Chondrocyte (in vitro differentiated cells): ENCODE measurements at regions not wholly inside any gene's neighbourhood (a gene's known extent, or its start where the extent isn't known, plus 50 kb on each side); places are given as distances from the start of the nearest gene placed in this dataset.

Source experiments
- DNase-seq: peaks from one replicate; pipeline ENCODE4 v3.0.0; 2021; ENCODE audit warnings: mixed read lengths, low spot score
- H3K27ac Mint-ChIP-seq: one replicate; pipeline ENCODE4 v1.8.0; 2021; ENCODE audit warnings: mild to moderate bottlenecking, moderate library complexity, mixed read lengths; ENCODE audit not compliant: unreplicated experiment
- H3K27me3 Mint-ChIP-seq: 2 replicates; pipeline ENCODE4 v1.8.0; 2021; ENCODE audit warnings: low read depth, mixed read lengths
- H3K36me3 Mint-ChIP-seq: 2 replicates; pipeline ENCODE4 v1.8.0; 2021; ENCODE audit warnings: low read depth, mixed read lengths
- H3K4me1 Mint-ChIP-seq: 2 replicates; pipeline ENCODE4 v1.8.0; 2021; ENCODE audit warnings: low read depth, mild to moderate bottlenecking, mixed read lengths
- H3K4me3 Mint-ChIP-seq: one replicate; pipeline ENCODE4 v1.8.0; 2021; ENCODE audit warnings: mild to moderate bottlenecking, moderate library complexity, mixed read lengths; ENCODE audit not compliant: unreplicated experiment
- H3K9me3 Mint-ChIP-seq: 2 replicates; pipeline ENCODE4 v1.8.0; 2021; ENCODE audit warnings: low read depth, mixed read lengths
- TF ChIP-seq, protein P1 (sequence below): fragments of 200-600 bp; sonication (generic); IDR thresholded peaks from 2 replicates; pipeline ENCODE4 v1.5.0; 2021; ENCODE audit warnings: antibody characterized with exemption, mild to moderate bottlenecking, moderate library complexity

DNA sequence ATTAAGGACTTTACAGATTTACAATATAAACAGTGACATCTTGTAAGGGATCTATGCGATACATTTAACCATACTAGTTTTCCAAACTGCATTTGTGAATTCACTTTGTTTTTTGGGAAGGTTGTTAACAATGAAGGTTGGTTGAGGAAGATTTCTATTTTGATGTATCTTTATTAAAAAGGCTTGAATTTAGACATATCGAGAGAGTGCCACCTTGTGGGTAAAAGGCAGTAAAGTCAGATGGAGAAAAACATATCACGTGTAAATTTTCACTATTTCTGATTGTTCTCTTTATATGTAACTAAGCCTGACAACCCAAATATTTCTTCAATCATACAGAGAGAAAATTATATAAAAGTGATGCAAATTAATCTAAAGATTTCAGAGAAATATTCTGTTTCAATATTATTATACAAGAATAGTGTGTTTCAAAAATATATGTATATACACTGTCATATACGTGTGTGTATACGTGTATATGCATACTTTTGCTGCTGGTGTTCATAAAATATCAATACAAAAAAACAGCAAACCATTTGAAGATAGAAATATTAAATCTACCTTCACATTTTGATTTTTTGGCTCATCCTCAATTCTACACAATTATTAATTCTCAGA, 988.6 kb downstream of the SORCS1 start:
- Mint-ChIP-seq H3K4me3 (no peak overlapping the region), H3K4me1 (no peaks in the 10 kb centered on the region), H3K27ac (no peak overlapping the region), H3K36me3 (no peaks in the 10 kb centered on the region), H3K27me3 (peaks cover 6% of the 10 kb centered on the region), H3K9me3 (no peaks in the 10 kb centered on the region)
- DNase-seq = no peak
- TF ChIP-seq, protein P1, sequence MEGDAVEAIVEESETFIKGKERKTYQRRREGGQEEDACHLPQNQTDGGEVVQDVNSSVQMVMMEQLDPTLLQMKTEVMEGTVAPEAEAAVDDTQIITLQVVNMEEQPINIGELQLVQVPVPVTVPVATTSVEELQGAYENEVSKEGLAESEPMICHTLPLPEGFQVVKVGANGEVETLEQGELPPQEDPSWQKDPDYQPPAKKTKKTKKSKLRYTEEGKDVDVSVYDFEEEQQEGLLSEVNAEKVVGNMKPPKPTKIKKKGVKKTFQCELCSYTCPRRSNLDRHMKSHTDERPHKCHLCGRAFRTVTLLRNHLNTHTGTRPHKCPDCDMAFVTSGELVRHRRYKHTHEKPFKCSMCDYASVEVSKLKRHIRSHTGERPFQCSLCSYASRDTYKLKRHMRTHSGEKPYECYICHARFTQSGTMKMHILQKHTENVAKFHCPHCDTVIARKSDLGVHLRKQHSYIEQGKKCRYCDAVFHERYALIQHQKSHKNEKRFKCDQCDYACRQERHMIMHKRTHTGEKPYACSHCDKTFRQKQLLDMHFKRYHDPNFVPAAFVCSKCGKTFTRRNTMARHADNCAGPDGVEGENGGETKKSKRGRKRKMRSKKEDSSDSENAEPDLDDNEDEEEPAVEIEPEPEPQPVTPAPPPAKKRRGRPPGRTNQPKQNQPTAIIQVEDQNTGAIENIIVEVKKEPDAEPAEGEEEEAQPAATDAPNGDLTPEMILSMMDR = peak; percentile 83

DNA sequence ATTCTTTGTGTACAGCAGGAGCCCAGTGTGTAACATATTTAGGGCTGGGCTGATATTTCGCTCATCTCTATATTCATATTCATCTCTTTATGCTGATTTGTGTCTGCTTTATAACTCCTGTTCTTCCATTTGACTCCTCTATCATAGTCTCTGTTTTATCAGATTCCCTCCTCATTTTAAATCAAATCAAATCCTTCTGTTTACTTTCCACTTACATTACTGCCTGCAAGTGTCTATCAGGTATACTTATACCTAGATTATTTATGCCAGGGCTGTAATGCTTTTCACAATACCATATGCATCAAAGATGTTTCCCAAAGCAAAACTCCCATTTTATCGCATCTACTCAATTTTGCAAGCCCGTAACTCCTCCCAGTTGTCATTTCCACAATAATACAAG, 990.7 kb downstream of the SORCS1 start:
- no peaks in the 10 kb centered on the region for H3K36me3 Mint-ChIP-seq
- H3K9me3 Mint-ChIP-seq = no peaks in the 10 kb centered on the region
- no peak overlapping the region for H3K27ac Mint-ChIP-seq
- peaks cover 7% of the 10 kb centered on the region for H3K27me3 Mint-ChIP-seq
- TF ChIP-seq, protein P1 = no peak
- H3K4me1 Mint-ChIP-seq = no peaks in the 10 kb centered on the region
- no peak for DNase-seq
- no peak overlapping the region for H3K4me3 Mint-ChIP-seq

DNA sequence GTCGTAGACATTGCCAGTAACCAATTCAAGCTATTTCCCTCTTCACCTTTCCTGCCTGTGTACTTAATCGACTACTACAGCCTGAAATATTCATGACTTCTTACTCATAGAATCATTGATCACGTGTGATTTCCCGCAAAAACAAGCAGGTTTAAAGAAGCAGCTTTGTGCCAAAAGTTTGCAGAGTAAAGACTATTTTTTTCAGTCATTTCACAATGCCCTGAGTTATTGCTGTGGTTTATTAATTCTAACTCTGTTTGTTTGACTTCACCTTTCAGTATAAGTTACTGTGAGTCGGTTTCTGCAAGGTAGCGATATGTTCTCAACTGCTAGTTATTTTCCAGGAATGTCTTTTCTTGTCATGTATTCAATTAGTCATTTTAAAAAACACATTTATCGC, 995.3 kb downstream of the SORCS1 start:
- DNase-seq = no peak
- H3K4me3 Mint-ChIP-seq = no peak overlapping the region

DNA sequence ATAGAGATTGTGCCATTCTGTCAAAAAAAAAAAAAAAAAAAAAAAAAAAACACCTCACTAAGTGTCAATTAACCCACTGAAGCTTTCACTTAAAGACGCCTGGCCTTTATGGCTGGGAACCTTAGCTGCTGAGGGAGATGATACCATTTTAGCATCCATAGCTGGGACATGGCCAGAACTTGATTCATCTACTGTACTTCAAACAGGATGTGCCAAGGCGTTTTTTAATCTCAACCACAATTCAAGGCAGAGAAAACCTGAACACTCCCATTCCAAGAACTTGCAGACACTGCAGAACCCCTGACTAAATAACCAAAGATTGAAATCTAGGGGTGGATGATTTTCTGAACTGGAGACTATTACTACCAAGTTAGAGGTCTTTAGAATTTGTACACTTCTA, 996.6 kb downstream of the SORCS1 start:
- TF ChIP-seq, protein P1 = no peak
- Mint-ChIP-seq H3K4me1 (no peaks in the 10 kb centered on the region), H3K9me3 (peaks cover 5% of the 10 kb centered on the region), H3K27me3 (peaks cover 2% of the 10 kb centered on the region), H3K4me3 (no peak overlapping the region), H3K36me3 (no peaks in the 10 kb centered on the region), H3K27ac (no peak overlapping the region)
- no peak for DNase-seq

More for the DNA sequence above, 995.3 kb downstream of the SORCS1 start:
- H3K36me3 Mint-ChIP-seq = no peaks in the 10 kb centered on the region
- H3K27me3 Mint-ChIP-seq = peaks cover 5% of the 10 kb centered on the region
- TF ChIP-seq, protein P1 = no peak
- H3K4me1 Mint-ChIP-seq = no peaks in the 10 kb centered on the region
- no peaks in the 10 kb centered on the region for H3K9me3 Mint-ChIP-seq
- H3K27ac Mint-ChIP-seq = no peak overlapping the region

DNA sequence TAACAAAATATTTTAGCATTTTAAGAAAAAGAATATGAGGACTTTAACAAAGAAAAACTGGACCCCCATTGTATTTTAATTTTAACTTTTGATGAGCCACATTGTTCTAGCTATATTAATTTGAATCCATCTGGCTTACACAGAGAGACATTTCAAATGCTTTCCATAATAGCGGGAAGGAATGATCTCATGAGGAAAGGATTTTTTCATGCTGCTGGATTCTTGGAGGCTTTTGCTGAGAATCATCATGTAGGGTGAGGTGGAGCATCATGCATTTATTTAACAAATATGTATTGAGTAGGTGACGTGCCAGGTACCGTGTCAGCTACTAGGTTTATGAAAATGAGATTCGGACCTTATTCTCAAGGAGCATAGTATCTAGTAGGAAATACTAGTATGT, 1006.3 kb downstream of the SORCS1 start:
- no peak for DNase-seq
- Mint-ChIP-seq H3K27me3 (no peaks in the 10 kb centered on the region), H3K36me3 (no peaks in the 10 kb centered on the region), H3K4me1 (no peaks in the 10 kb centered on the region), H3K4me3 (no peak overlapping the region), H3K27ac (no peak overlapping the region), H3K9me3 (peaks cover 3% of the 10 kb centered on the region)
- TF ChIP-seq, protein P1 = no peak
